ENCODE measurements at regions not wholly inside any gene's neighbourhood (a gene's known extent, or its start where the extent isn't known, plus 50 kb on each side); places are given as distances from the start of the nearest gene placed in this dataset.

DNA sequence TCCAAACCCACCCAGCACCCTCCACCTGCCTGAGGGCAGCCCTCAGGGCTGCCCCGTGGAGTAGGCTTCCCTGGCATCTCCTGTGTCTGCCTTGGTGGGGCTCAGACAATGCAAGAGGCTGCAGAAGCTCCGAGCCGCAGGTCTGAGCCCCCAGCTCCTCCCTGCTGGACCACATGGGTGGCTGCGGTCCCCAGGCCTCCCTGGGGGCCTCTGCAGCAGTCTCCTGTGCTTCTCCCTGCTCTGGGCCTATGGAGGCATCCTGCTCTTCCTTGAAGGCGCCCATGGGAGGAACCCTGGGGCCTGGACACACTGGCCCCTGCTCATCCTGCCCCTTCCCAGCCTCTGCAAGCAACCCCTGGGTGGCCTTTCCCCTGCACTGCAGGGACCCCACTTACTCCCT, 86.1 kb upstream of the ACTRT2 start:
- no peak for TF ChIP-seq SNAI2 (CRISPR knock-in tag; IDR thresholded peaks at IDR 0.05)
- TF ChIP-seq ZNF8 (CRISPR knock-in tag; IDR thresholded peaks at IDR 0.05) = no peak
- TF ChIP-seq, protein P1, sequence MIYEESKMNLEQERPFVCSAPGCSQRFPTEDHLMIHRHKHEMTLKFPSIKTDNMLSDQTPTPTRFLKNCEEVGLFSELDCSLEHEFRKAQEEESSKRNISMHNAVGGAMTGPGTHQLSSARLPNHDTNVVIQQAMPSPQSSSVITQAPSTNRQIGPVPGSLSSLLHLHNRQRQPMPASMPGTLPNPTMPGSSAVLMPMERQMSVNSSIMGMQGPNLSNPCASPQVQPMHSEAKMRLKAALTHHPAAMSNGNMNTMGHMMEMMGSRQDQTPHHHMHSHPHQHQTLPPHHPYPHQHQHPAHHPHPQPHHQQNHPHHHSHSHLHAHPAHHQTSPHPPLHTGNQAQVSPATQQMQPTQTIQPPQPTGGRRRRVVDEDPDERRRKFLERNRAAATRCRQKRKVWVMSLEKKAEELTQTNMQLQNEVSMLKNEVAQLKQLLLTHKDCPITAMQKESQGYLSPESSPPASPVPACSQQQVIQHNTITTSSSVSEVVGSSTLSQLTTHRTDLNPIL (CRISPR knock-in tag; IDR thresholded peaks at IDR 0.05; ENCODE audit: low read depth) = no peak
- no peak for TF ChIP-seq ARNTL (CRISPR knock-in tag; IDR thresholded peaks at IDR 0.05; ENCODE audit: borderline replicate concordance, low read depth)
- no peak for TF ChIP-seq TCF4 (CRISPR knock-in tag; IDR thresholded peaks at IDR 0.05; ENCODE audit: borderline replicate concordance)
- TF ChIP-seq BACH2 (CRISPR knock-in tag; IDR thresholded peaks at IDR 0.05; ENCODE audit: borderline replicate concordance) = no peak
- TF ChIP-seq ISL1 (CRISPR knock-in tag; IDR thresholded peaks at IDR 0.05) = no peak
- TF ChIP-seq TOX (CRISPR knock-in tag; IDR thresholded peaks at IDR 0.05; ENCODE audit: borderline replicate concordance) = no peak
- no peak for TF ChIP-seq ZC3H10 (CRISPR knock-in tag; IDR thresholded peaks at IDR 0.05)
- TF ChIP-seq, protein P2, sequence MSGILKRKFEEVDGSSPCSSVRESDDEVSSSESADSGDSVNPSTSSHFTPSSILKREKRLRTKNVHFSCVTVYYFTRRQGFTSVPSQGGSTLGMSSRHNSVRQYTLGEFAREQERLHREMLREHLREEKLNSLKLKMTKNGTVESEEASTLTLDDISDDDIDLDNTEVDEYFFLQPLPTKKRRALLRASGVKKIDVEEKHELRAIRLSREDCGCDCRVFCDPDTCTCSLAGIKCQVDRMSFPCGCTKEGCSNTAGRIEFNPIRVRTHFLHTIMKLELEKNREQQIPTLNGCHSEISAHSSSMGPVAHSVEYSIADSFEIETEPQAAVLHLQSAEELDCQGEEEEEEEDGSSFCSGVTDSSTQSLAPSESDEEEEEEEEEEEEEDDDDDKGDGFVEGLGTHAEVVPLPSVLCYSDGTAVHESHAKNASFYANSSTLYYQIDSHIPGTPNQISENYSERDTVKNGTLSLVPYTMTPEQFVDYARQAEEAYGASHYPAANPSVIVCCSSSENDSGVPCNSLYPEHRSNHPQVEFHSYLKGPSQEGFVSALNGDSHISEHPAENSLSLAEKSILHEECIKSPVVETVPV (CRISPR knock-in tag; IDR thresholded peaks at IDR 0.05) = no peak
- no peak for TF ChIP-seq ESRRG (CRISPR knock-in tag; IDR thresholded peaks at IDR 0.05)
- TF ChIP-seq ZFP3 (CRISPR knock-in tag; IDR thresholded peaks at IDR 0.05) = no peak
- no peak for ATAC-seq

DNA sequence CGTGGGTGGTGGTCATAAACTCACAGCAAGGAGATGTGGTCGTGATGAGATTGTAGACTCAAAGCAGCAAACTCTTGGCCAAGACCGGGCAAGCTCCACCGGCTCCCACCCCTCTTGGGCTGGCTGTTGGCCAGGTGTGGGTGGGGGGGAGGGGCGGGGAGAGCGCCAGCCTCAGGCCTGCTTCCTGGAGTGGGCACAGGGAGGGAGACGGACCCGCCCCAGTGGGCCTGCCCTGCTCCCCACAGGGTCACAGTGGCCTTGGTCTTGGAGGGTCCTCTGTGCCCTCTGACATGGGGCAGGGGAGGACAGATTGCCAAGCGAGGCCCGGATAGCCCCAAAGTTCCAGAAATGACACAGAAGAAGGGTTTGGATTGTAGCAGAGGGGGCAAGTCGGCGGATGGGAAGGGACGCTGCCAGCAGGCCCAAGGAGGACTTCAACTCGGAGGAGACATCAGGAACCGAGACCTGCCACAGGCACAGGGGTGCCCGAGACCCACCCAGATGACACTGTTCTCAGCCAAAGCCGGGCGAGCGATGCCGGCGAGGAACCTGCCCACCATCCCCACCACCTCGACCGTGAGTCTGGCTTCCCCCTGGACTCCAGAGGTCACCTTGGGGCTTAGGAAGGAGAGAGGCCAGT, 85.4 kb upstream of the ACTRT2 start:
- no peak for ATAC-seq
- TF ChIP-seq GLIS3 (CRISPR knock-in tag; IDR thresholded peaks at IDR 0.05) = no peak

DNA sequence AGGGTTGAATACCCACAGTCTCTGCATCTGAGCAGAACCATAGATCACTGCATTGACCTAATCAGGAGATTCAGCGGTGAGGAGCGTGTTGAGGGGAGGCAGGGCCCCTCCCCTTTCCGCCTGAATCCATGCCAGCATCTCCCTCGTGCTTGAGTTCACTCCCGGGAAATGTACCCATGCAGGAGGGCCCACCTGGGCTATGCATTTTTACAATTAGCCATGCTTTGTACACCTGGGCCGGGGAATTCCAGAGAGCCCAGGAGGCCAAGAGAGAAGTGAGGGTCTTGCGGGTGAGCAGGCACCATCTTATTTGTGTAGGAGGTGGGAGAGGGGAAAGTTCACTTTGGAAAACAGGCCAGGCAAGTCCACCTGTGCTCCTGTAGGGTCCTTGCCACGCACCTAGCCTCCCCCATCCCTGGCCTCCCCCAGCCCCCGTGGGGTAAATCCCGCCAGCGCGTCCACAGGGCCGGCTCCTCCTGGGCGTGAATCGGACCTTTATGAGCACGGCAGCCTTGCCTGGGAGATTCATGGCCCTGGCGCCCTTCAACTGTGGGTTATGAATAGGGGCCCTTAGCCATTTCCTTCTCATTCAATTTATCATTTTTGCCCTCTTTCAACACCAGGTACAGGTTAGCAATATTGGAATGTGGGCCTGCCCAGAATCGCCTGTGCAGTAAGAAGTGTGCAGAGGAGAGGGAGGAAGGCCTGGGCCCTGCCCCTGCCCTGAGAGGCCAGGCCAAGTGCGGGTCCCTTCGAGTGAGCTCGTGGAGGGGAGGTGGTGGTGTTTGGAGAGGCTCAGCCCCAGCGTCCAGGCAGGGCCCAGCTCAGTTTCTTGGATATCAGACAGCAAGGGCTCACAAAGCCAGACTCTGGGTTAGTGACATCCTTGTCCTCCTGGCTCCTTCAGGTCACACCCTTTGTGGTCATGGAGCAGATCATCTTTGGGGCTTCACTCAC, 84.4 kb upstream of the ACTRT2 start:
- no peak for ATAC-seq
- TF ChIP-seq, protein P3, sequence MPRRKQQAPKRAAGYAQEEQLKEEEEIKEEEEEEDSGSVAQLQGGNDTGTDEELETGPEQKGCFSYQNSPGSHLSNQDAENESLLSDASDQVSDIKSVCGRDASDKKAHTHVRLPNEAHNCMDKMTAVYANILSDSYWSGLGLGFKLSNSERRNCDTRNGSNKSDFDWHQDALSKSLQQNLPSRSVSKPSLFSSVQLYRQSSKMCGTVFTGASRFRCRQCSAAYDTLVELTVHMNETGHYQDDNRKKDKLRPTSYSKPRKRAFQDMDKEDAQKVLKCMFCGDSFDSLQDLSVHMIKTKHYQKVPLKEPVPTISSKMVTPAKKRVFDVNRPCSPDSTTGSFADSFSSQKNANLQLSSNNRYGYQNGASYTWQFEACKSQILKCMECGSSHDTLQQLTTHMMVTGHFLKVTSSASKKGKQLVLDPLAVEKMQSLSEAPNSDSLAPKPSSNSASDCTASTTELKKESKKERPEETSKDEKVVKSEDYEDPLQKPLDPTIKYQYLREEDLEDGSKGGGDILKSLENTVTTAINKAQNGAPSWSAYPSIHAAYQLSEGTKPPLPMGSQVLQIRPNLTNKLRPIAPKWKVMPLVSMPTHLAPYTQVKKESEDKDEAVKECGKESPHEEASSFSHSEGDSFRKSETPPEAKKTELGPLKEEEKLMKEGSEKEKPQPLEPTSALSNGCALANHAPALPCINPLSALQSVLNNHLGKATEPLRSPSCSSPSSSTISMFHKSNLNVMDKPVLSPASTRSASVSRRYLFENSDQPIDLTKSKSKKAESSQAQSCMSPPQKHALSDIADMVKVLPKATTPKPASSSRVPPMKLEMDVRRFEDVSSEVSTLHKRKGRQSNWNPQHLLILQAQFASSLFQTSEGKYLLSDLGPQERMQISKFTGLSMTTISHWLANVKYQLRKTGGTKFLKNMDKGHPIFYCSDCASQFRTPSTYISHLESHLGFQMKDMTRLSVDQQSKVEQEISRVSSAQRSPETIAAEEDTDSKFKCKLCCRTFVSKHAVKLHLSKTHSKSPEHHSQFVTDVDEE (CRISPR knock-in tag; IDR thresholded peaks at IDR 0.05) = no peak
- TF ChIP-seq ZNF565 (CRISPR knock-in tag; conservative IDR thresholded peaks at IDR 0.05; ENCODE audit: low read depth) (no peak), ESRRG (CRISPR knock-in tag; IDR thresholded peaks at IDR 0.05) (no peak), PPARA (CRISPR knock-in tag; IDR thresholded peaks at IDR 0.05; ENCODE audit: borderline replicate concordance) (no peak), ISL1 (CRISPR knock-in tag; IDR thresholded peaks at IDR 0.05) (no peak), TOX (CRISPR knock-in tag; IDR thresholded peaks at IDR 0.05; ENCODE audit: borderline replicate concordance) (no peak), RARB (CRISPR knock-in tag; IDR thresholded peaks at IDR 0.05) (no peak), TCF4 (CRISPR knock-in tag; IDR thresholded peaks at IDR 0.05; ENCODE audit: borderline replicate concordance) (no peak)
- TF ChIP-seq, protein P2 (CRISPR knock-in tag; IDR thresholded peaks at IDR 0.05) = no peak

DNA sequence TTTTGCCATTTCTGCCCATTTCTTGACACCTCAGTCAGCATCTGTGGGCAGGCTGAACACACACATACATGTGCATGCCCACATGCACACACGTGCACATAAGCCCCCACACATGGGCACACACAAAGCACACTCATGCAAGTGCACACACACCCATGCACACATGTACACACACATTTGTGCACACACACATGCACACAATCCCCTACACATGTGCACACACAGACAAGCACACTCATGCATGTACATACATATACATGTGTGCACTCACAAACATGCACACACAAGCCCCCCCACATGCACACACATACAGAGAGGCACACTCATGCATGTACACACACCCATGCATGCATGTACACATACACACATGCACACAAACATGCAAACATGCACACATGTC, 83.5 kb upstream of the ACTRT2 start:
- TF ChIP-seq, protein P2 (CRISPR knock-in tag; IDR thresholded peaks at IDR 0.05) = no peak
- no peak for ATAC-seq

All from SK-N-SH treated with all-trans-retinoic acid at 6 μM for 48 hours (cell line).